ENCODE measurements at regions not wholly inside any gene's neighbourhood (a gene's known extent, or its start where the extent isn't known, plus 50 kb on each side); places are given as distances from the start of the nearest gene placed in this dataset.
"Not testable (repeated sequence)": the region's sequence is repeated elsewhere in the genome, so short reads cannot be mapped to it uniquely, and the experiment has no call there.

GRCh38 chr7:119964065-119964464 lies 308.9 kb upstream of the KCND2 start:
- ChIA-PET POLR2A (no interaction called here), CTCF (no interaction called here)
- TF ChIP-seq BHLHE40 (IDR thresholded peaks at IDR 0.05; ENCODE audit: borderline replicate concordance) (no peak), SP1 (IDR thresholded peaks at IDR 0.05) (no peak), NFRKB (IDR thresholded peaks at IDR 0.05) (no peak), LEF1 (IDR thresholded peaks at IDR 0.05; ENCODE audit: borderline replicate concordance) (no peak), L3MBTL2 (conservative IDR thresholded peaks at IDR 0.05) (no peak), ELF4 (IDR thresholded peaks at IDR 0.05) (no peak), PKNOX1 (IDR thresholded peaks at IDR 0.05) (no peak), FOXM1 (IDR thresholded peaks at IDR 0.05; ENCODE audit: borderline replicate concordance) (no peak), ARNT (IDR thresholded peaks at IDR 0.05) (no peak), CTBP1 (IDR thresholded peaks at IDR 0.05; ENCODE audit: borderline replicate concordance) (no peak), FOXK2 (IDR thresholded peaks at IDR 0.05) (no peak), ZNF384 (IDR thresholded peaks at IDR 0.05) (no peak), HDGF (IDR thresholded peaks at IDR 0.05; ENCODE audit: borderline replicate concordance) (no peak), FOXA1 (IDR thresholded peaks at IDR 0.05) (no peak), SUZ12 (IDR thresholded peaks at IDR 0.05) (no peak), TARDBP (IDR thresholded peaks at IDR 0.05) (no peak)
- DNase-seq (ENCODE audit: extremely low spot score) = no peak

- ChIA-PET POLR2A (no interaction called here), CTCF (no interaction called here)
- TF ChIP-seq ZNF384 (IDR thresholded peaks at IDR 0.05) (no peak), CTBP1 (IDR thresholded peaks at IDR 0.05; ENCODE audit: borderline replicate concordance) (no peak), FOXK2 (IDR thresholded peaks at IDR 0.05) (no peak), TARDBP (IDR thresholded peaks at IDR 0.05) (no peak), NFRKB (IDR thresholded peaks at IDR 0.05) (no peak), L3MBTL2 (conservative IDR thresholded peaks at IDR 0.05) (no peak), ELF4 (IDR thresholded peaks at IDR 0.05) (no peak), FOXM1 (IDR thresholded peaks at IDR 0.05; ENCODE audit: borderline replicate concordance) (no peak), SUZ12 (IDR thresholded peaks at IDR 0.05) (no peak), LEF1 (IDR thresholded peaks at IDR 0.05; ENCODE audit: borderline replicate concordance) (no peak)
- DNase-seq (ENCODE audit: extremely low spot score) = no peak
These were observed 308.0 kb upstream of the KCND2 start for GRCh38 chr7:119964788-119965542.

GRCh38 chr7:119967221-119967620 lies 305.8 kb upstream of the KCND2 start:
- TF ChIP-seq TARDBP (IDR thresholded peaks at IDR 0.05) = no peak
- no peak for TF ChIP-seq BHLHE40 (IDR thresholded peaks at IDR 0.05; ENCODE audit: borderline replicate concordance)
- TF ChIP-seq LEF1 (IDR thresholded peaks at IDR 0.05; ENCODE audit: borderline replicate concordance) = no peak
- TF ChIP-seq NFRKB (IDR thresholded peaks at IDR 0.05) = no peak
- TF ChIP-seq FOXA1 (IDR thresholded peaks at IDR 0.05) = no peak
- no peak for TF ChIP-seq HDGF (IDR thresholded peaks at IDR 0.05; ENCODE audit: borderline replicate concordance)
- TF ChIP-seq SUZ12 (IDR thresholded peaks at IDR 0.05) = no peak
- no peak for TF ChIP-seq FOXK2 (IDR thresholded peaks at IDR 0.05)
- TF ChIP-seq ELF4 (IDR thresholded peaks at IDR 0.05) = no peak
- TF ChIP-seq ARNT (IDR thresholded peaks at IDR 0.05) = no peak
- no peak for TF ChIP-seq CTBP1 (IDR thresholded peaks at IDR 0.05; ENCODE audit: borderline replicate concordance)
- no peak for TF ChIP-seq PKNOX1 (IDR thresholded peaks at IDR 0.05)
- no peak for TF ChIP-seq SP1 (IDR thresholded peaks at IDR 0.05)
- no peak for TF ChIP-seq L3MBTL2 (conservative IDR thresholded peaks at IDR 0.05)
- TF ChIP-seq FOXM1 (IDR thresholded peaks at IDR 0.05; ENCODE audit: borderline replicate concordance) = no peak
- DNase-seq (ENCODE audit: extremely low spot score) = no peak
- ChIA-PET CTCF (no interaction called here), POLR2A (no interaction called here)

- DNase-seq (ENCODE audit: extremely low spot score); POLR2A ChIA-PET; CTCF ChIA-PET: not testable (repeated sequence)
These were observed 304.6 kb upstream of the KCND2 start for GRCh38 chr7:119968411-119968810.

- CTCF ChIA-PET = no interaction called here
- TF ChIP-seq L3MBTL2 (conservative IDR thresholded peaks at IDR 0.05) (no peak), PKNOX1 (IDR thresholded peaks at IDR 0.05) (no peak), SUZ12 (IDR thresholded peaks at IDR 0.05) (no peak), TARDBP (IDR thresholded peaks at IDR 0.05) (no peak), FOXA1 (IDR thresholded peaks at IDR 0.05) (no peak), ZNF384 (IDR thresholded peaks at IDR 0.05) (no peak)
- POLR2A ChIA-PET = no interaction called here
- no peak for DNase-seq (ENCODE audit: extremely low spot score)
These were observed 303.9 kb upstream of the KCND2 start for GRCh38 chr7:119969054-119969453.

GRCh38 chr7:119969763-119970162 lies 303.2 kb upstream of the KCND2 start:
- TF ChIP-seq PKNOX1 (IDR thresholded peaks at IDR 0.05) (no peak), SP1 (IDR thresholded peaks at IDR 0.05) (no peak), FOXK2 (IDR thresholded peaks at IDR 0.05) (no peak), ARNT (IDR thresholded peaks at IDR 0.05) (no peak), HDGF (IDR thresholded peaks at IDR 0.05; ENCODE audit: borderline replicate concordance) (no peak), ELF4 (IDR thresholded peaks at IDR 0.05) (no peak), CTBP1 (IDR thresholded peaks at IDR 0.05; ENCODE audit: borderline replicate concordance) (no peak), L3MBTL2 (conservative IDR thresholded peaks at IDR 0.05) (no peak), TARDBP (IDR thresholded peaks at IDR 0.05) (no peak), LEF1 (IDR thresholded peaks at IDR 0.05; ENCODE audit: borderline replicate concordance) (no peak), SUZ12 (IDR thresholded peaks at IDR 0.05) (no peak), ZNF384 (IDR thresholded peaks at IDR 0.05) (no peak), FOXM1 (IDR thresholded peaks at IDR 0.05; ENCODE audit: borderline replicate concordance) (no peak)
- CTCF ChIA-PET = no interaction called here
- POLR2A ChIA-PET = no interaction called here
- no peak for DNase-seq (ENCODE audit: extremely low spot score)
